Ammon's horn (tissue), 1 donor: ENCODE measurements at regions not wholly inside any gene's neighbourhood (a gene's known extent, or its start where the extent isn't known, plus 50 kb on each side); places are given as distances from the start of the nearest gene placed in this dataset.

ENCODE experiments used
- DNase-seq: peaks from one replicate; pipeline ENCODE4 v3.0.0-alpha.2; 2016; ENCODE audit warnings: low spot score

GRCh38 chr9:21564175-21564574 lies 82.1 kb upstream of the IFNE start:
- no peak for DNase-seq

- DNase-seq: no peak
Measured at GRCh38 chr9:21565155-21565554, 83.0 kb upstream of the IFNE start.

- DNase-seq: no peak
Measured at GRCh38 chr9:21567926-21568325, 85.8 kb upstream of the IFNE start.

- DNase-seq: no peak
Measured at GRCh38 chr9:21568484-21568883, 86.4 kb upstream of the IFNE start.

GRCh38 chr9:21569721-21570120 lies 87.6 kb upstream of the IFNE start:
- no peak for DNase-seq

- no peak for DNase-seq
Measured at GRCh38 chr9:21570643-21571275, 88.6 kb upstream of the IFNE start.

GRCh38 chr9:21574261-21574660 lies 92.1 kb upstream of the IFNE start:
- no peak for DNase-seq

- DNase-seq: peak; percentile 54
Measured at GRCh38 chr9:21576331-21577189, 94.4 kb upstream of the IFNE start.

GRCh38 chr9:21579247-21579671 lies 97.1 kb upstream of the IFNE start:
- DNase-seq: no peak

- DNase-seq: no peak
Measured at GRCh38 chr9:21579743-21580142, 97.6 kb upstream of the IFNE start.

- DNase-seq: no peak
Measured at GRCh38 chr9:21580636-21581378, 98.7 kb upstream of the IFNE start.

- no peak for DNase-seq
Measured at GRCh38 chr9:21583628-21584377, 101.7 kb upstream of the IFNE start.

GRCh38 chr9:21584890-21585289 lies 102.8 kb upstream of the IFNE start:
- no peak for DNase-seq

GRCh38 chr9:21585756-21586752 lies 103.9 kb upstream of the IFNE start:
- DNase-seq: no peak

GRCh38 chr9:21589344-21590056 lies 107.4 kb upstream of the IFNE start:
- no peak for DNase-seq

GRCh38 chr9:21590058-21590996 lies 108.2 kb upstream of the IFNE start:
- no peak for DNase-seq

- peak; percentile 54 for DNase-seq
Measured at GRCh38 chr9:21591221-21592062, 109.3 kb upstream of the IFNE start.

GRCh38 chr9:21592063-21592338 lies 109.9 kb upstream of the IFNE start:
- DNase-seq: no peak
